ENCODE measurements at regions not wholly inside any gene's neighbourhood (a gene's known extent, or its start where the extent isn't known, plus 50 kb on each side); places are given as distances from the start of the nearest gene placed in this dataset.

- Histone ChIP-seq H3K79me2 (ENCODE audit: insufficient read depth, low read length) (no peaks in the 10 kb centered on the region), H4K20me1 (ENCODE audit: insufficient read depth, low read length) (no peaks in the 10 kb centered on the region), H3K4me1 (ENCODE audit: insufficient read depth, low read length) (no peaks in the 10 kb centered on the region), H3K9me3 (ENCODE audit: insufficient read depth, low read depth, low read length) (no peaks in the 10 kb centered on the region), H3K36me3 (ENCODE audit: insufficient read depth, low read length) (no peaks in the 10 kb centered on the region), H3K9ac (ENCODE audit: low read length) (no peak overlapping the region), H2AFZ (ENCODE audit: low read depth, low read length) (no peak overlapping the region), H3K4me2 (ENCODE audit: low read length) (no peak overlapping the region), H3K27me3 (ENCODE audit: insufficient read depth, low read length) (no peaks in the 10 kb centered on the region), H3K4me3 (ENCODE audit: insufficient read depth, low read depth, low read length) (no peak overlapping the region), H3K27ac (ENCODE audit: low read depth, low read length) (no peak overlapping the region)
- Mint-ChIP-seq H3K27ac (ENCODE audit: unreplicated experiment) (no peak overlapping the region), H3K4me1 (ENCODE audit: low read depth, unreplicated experiment) (peaks cover 1% of the 10 kb centered on the region), H3K27me3 (ENCODE audit: low read depth, unreplicated experiment) (peaks cover 3% of the 10 kb centered on the region), H3K36me3 (ENCODE audit: low read depth, unreplicated experiment) (no peaks in the 10 kb centered on the region), H3K4me3 (ENCODE audit: unreplicated experiment) (no peak overlapping the region), H3K9me3 (ENCODE audit: unreplicated experiment) (peaks cover 5% of the 10 kb centered on the region)
- DNase-seq (ENCODE audit: low read depth) = no peak
- TF ChIP-seq EZH2 (IDR thresholded peaks at IDR 0.05; ENCODE audit: insufficient read depth, low read length) = no peak
- TF ChIP-seq CTCF (IDR thresholded peaks at IDR 0.05; ENCODE audit: insufficient read depth, low read depth, low read length) = no peak
- FAIRE-seq = no peak
These were observed 165.0 kb upstream of the TAB2 start for GRCh38 chr6:149152521-149152920.

DNA sequence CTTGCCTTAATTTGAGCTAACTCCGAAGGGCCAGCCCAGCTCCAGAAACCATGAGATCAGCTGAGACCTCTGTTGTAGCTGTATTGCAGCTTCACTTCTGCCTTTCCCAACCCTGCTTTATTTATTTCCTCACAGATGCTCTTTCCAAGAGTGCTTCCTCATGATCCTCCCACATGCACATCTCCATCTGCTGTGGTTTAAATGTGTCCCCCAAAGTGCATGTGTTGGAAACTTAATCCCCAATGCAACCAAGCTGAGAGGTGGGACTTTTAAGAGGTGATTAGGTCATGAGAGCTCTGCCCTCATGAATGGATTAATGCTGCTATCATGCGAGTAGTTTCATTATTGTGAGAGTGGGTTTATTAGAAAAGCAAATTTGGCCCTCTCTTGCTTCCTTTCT lies 164.4 kb upstream of the TAB2 start:
- Histone ChIP-seq H3K4me1 (ENCODE audit: insufficient read depth, low read length) (no peaks in the 10 kb centered on the region), H3K9me3 (ENCODE audit: insufficient read depth, low read depth, low read length) (no peaks in the 10 kb centered on the region), H4K20me1 (ENCODE audit: insufficient read depth, low read length) (no peaks in the 10 kb centered on the region), H3K9ac (ENCODE audit: low read length) (no peak overlapping the region), H3K27ac (ENCODE audit: low read depth, low read length) (no peak overlapping the region), H2AFZ (ENCODE audit: low read depth, low read length) (no peak overlapping the region), H3K4me3 (ENCODE audit: insufficient read depth, low read depth, low read length) (no peak overlapping the region), H3K27me3 (ENCODE audit: insufficient read depth, low read length) (no peaks in the 10 kb centered on the region), H3K4me2 (ENCODE audit: low read length) (no peak overlapping the region), H3K36me3 (ENCODE audit: insufficient read depth, low read length) (no peaks in the 10 kb centered on the region), H3K79me2 (ENCODE audit: insufficient read depth, low read length) (no peaks in the 10 kb centered on the region)
- no peak for DNase-seq (ENCODE audit: low read depth)
- peaks cover 1% of the 10 kb centered on the region for H3K4me1 Mint-ChIP-seq (ENCODE audit: low read depth, unreplicated experiment)
- TF ChIP-seq CTCF (IDR thresholded peaks at IDR 0.05; ENCODE audit: insufficient read depth, low read depth, low read length) (no peak), EZH2 (IDR thresholded peaks at IDR 0.05; ENCODE audit: insufficient read depth, low read length) (no peak)
- FAIRE-seq = no peak
- H3K9me3 Mint-ChIP-seq (ENCODE audit: unreplicated experiment) = peaks cover 5% of the 10 kb centered on the region
- H3K4me3 Mint-ChIP-seq (ENCODE audit: unreplicated experiment) = no peak overlapping the region
- peaks cover 3% of the 10 kb centered on the region for H3K27me3 Mint-ChIP-seq (ENCODE audit: low read depth, unreplicated experiment)
- H3K27ac Mint-ChIP-seq (ENCODE audit: unreplicated experiment) = no peak overlapping the region
- H3K36me3 Mint-ChIP-seq (ENCODE audit: low read depth, unreplicated experiment) = no peaks in the 10 kb centered on the region

DNA sequence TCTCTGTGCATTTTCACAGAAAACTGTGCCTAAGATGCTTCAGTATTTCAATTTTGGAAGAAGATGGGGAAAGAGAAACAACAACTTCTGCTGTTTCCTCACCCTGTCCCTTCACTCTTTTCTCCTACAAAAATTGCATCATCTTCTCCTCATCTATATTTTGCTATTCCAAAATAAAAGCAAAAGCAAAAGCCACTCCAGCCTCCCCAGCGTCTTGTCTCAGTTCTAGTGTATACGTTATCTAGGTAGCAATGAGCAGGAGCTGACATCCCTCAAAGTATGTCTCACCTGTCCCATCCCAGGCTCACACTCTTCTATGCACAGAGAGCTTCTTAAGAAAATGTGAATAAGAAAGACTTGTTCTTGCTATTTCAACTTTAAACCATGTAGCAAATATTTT lies 163.8 kb upstream of the TAB2 start:
- Mint-ChIP-seq H3K36me3 (ENCODE audit: low read depth, unreplicated experiment) (no peaks in the 10 kb centered on the region), H3K4me3 (ENCODE audit: unreplicated experiment) (no peak overlapping the region), H3K27me3 (ENCODE audit: low read depth, unreplicated experiment) (peaks cover 6% of the 10 kb centered on the region), H3K9me3 (ENCODE audit: unreplicated experiment) (peaks cover 5% of the 10 kb centered on the region), H3K27ac (ENCODE audit: unreplicated experiment) (no peak overlapping the region), H3K4me1 (ENCODE audit: low read depth, unreplicated experiment) (peaks cover 1% of the 10 kb centered on the region)
- H3K27me3 ChIP-seq (ENCODE audit: insufficient read depth, low read length) = no peaks in the 10 kb centered on the region
- no peaks in the 10 kb centered on the region for H3K36me3 ChIP-seq (ENCODE audit: insufficient read depth, low read length)
- no peaks in the 10 kb centered on the region for H3K4me1 ChIP-seq (ENCODE audit: insufficient read depth, low read length)
- no peak overlapping the region for H3K4me2 ChIP-seq (ENCODE audit: low read length)
- no peak overlapping the region for H3K4me3 ChIP-seq (ENCODE audit: insufficient read depth, low read depth, low read length)
- H3K27ac ChIP-seq (ENCODE audit: low read depth, low read length) = no peak overlapping the region
- TF ChIP-seq EZH2 (IDR thresholded peaks at IDR 0.05; ENCODE audit: insufficient read depth, low read length) (no peak), CTCF (IDR thresholded peaks at IDR 0.05; ENCODE audit: insufficient read depth, low read depth, low read length) (no peak)
- no peak for FAIRE-seq
- H3K9me3 ChIP-seq (ENCODE audit: insufficient read depth, low read depth, low read length) = no peaks in the 10 kb centered on the region
- no peaks in the 10 kb centered on the region for H4K20me1 ChIP-seq (ENCODE audit: insufficient read depth, low read length)
- H3K9ac ChIP-seq (ENCODE audit: low read length) = no peak overlapping the region
- H3K79me2 ChIP-seq (ENCODE audit: insufficient read depth, low read length) = no peaks in the 10 kb centered on the region
- H2AFZ ChIP-seq (ENCODE audit: low read depth, low read length) = no peak overlapping the region
- DNase-seq (ENCODE audit: low read depth) = no peak

All from astrocyte (in vitro differentiated cells and primary cell).